ENCODE measurements at regions not wholly inside any gene's neighbourhood (a gene's known extent, or its start where the extent isn't known, plus 50 kb on each side); places are given as distances from the start of the nearest gene placed in this dataset.

DNA sequence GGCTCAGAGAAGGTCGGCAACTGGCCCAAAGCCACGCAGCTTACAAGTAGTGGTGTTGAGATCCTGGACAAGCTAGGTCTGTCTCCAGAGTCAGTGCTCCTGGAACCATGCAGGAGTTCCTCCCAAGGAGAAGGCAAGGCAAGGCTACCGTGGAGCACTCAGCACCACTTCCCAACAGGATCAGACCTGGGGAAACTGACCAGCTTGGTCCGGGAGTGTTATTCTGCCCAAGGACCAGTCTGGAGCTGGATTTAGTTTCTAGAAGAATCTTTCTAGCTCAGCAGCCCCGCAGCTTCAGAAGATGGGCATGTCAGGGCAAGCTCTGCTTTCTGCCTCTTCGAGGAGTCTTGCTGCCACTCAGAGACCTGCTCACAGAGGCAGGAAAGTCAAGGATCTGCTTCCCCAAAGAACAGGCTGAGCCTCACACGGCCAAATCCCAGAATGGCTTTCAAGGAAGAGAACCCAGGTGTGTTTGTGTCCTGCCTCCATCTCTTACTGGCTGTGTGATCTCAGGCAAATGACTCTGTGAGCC, 302.8 kb downstream of the MATN1 start:
- 20 to 73% methylated on average over 1 to 2 of the region's 7 CpGs for WGBS, 2 donors (ENCODE audit: low coverage in 1 of 2)
- no peak overlapping the region for H3K4me3 ChIP-seq
- no peak for ATAC-seq
- H3K4me1 ChIP-seq: no peaks in the 10 kb centered on the region
- H3K27me3 ChIP-seq: peaks cover 57% of the 10 kb centered on the region
- TF ChIP-seq POLR2A (IDR thresholded peaks at IDR 0.05) (no peak), POLR2AphosphoS5 (IDR thresholded peaks at IDR 0.05) (no peak), EP300 (IDR thresholded peaks at IDR 0.05) (no peak)
- TF ChIP-seq, protein P1, sequence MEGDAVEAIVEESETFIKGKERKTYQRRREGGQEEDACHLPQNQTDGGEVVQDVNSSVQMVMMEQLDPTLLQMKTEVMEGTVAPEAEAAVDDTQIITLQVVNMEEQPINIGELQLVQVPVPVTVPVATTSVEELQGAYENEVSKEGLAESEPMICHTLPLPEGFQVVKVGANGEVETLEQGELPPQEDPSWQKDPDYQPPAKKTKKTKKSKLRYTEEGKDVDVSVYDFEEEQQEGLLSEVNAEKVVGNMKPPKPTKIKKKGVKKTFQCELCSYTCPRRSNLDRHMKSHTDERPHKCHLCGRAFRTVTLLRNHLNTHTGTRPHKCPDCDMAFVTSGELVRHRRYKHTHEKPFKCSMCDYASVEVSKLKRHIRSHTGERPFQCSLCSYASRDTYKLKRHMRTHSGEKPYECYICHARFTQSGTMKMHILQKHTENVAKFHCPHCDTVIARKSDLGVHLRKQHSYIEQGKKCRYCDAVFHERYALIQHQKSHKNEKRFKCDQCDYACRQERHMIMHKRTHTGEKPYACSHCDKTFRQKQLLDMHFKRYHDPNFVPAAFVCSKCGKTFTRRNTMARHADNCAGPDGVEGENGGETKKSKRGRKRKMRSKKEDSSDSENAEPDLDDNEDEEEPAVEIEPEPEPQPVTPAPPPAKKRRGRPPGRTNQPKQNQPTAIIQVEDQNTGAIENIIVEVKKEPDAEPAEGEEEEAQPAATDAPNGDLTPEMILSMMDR (IDR thresholded peaks at IDR 0.05): no peak
- no peak overlapping the region for H3K27ac ChIP-seq
- H3K36me3 ChIP-seq: no peaks in the 10 kb centered on the region
- H3K9me3 ChIP-seq: no peaks in the 10 kb centered on the region

DNA sequence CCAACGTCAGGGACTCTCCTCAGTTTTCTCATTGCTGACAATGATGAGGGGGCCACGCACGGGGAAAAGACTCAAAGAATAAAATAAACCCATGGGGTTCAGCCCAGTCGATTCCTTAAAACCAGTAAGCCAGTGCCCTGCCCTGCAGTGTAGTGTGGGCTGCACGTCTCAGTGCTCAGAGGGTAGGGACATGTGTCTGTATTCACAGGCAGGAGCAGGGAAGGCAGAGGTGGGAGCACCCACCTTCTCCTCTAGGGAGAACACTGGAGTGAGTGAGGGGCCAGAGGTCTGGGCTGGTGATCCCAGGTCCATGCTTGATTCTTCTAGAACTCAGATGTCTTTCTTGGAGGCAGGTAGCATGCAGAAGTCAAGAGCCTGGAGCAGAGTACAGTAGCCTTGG, 303.6 kb downstream of the MATN1 start:
- Histone ChIP-seq H3K27me3 (peaks cover 57% of the 10 kb centered on the region), H3K36me3 (no peaks in the 10 kb centered on the region), H3K4me1 (no peaks in the 10 kb centered on the region), H3K4me3 (no peak overlapping the region), H3K9me3 (no peaks in the 10 kb centered on the region), H3K27ac (no peak overlapping the region)
- TF ChIP-seq POLR2AphosphoS5 (IDR thresholded peaks at IDR 0.05) (no peak), POLR2A (IDR thresholded peaks at IDR 0.05) (no peak), EP300 (IDR thresholded peaks at IDR 0.05) (no peak)
- TF ChIP-seq, protein P1 (IDR thresholded peaks at IDR 0.05): no peak
- no peak for ATAC-seq
- 74 to 77% methylated on average over 4 to 5 of the region's 5 CpGs for WGBS, 2 donors (ENCODE audit: low coverage in 1 of 2)

DNA sequence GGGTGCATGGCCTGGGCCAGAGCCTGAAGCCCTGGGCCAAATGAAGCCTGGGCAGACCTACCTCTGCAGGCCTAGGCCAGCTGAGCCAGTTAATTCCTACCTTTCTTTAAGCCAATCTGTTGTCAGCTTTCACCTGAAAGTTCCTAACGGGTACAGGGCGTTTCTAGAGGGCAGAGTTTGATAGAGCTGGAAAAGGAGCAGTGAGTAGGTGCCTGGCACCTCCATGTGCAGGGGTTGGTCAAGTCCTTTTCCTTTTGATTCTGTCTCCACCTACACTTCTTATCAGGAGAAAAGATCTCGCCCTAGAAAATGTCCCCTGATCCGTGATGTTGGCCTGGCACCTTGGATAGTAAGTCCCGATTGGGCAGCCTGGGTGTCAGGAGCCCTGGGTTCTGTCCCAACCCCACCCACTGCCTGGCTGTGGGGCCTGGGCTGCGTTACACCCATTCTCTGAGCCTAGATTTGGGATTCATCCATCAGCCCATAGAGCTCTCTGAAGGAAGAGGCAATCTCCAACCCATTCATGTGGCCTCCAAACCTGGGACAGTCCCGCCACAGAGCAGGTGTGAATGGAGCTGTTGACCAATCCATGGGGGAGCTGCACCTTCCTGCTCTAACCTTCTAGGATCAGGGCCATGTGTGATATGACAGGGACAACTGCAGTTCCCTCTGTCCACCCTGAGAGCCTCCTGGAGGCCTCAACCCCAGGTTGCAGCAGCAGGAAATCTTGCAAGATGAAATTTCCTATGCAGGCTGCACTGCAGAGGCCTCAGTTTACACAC, 304.3 kb downstream of the MATN1 start:
- TF ChIP-seq, protein P1 (IDR thresholded peaks at IDR 0.05): no peak
- TF ChIP-seq POLR2A (IDR thresholded peaks at IDR 0.05) (no peak), EP300 (IDR thresholded peaks at IDR 0.05) (no peak), POLR2AphosphoS5 (IDR thresholded peaks at IDR 0.05) (no peak)
- ATAC-seq: no peak
- H3K27me3 ChIP-seq: peaks cover 51% of the 10 kb centered on the region
- no peak overlapping the region for H3K27ac ChIP-seq
- H3K4me3 ChIP-seq: no peak overlapping the region
- 92% methylated on average over 3 of the region's 7 CpGs; no CpG with 5 or more reads in 1 of the 2 donors for WGBS, 2 donors (ENCODE audit: low coverage in 1 of 2)
- H3K9me3 ChIP-seq: no peaks in the 10 kb centered on the region
- no peaks in the 10 kb centered on the region for H3K36me3 ChIP-seq
- H3K4me1 ChIP-seq: no peaks in the 10 kb centered on the region

DNA sequence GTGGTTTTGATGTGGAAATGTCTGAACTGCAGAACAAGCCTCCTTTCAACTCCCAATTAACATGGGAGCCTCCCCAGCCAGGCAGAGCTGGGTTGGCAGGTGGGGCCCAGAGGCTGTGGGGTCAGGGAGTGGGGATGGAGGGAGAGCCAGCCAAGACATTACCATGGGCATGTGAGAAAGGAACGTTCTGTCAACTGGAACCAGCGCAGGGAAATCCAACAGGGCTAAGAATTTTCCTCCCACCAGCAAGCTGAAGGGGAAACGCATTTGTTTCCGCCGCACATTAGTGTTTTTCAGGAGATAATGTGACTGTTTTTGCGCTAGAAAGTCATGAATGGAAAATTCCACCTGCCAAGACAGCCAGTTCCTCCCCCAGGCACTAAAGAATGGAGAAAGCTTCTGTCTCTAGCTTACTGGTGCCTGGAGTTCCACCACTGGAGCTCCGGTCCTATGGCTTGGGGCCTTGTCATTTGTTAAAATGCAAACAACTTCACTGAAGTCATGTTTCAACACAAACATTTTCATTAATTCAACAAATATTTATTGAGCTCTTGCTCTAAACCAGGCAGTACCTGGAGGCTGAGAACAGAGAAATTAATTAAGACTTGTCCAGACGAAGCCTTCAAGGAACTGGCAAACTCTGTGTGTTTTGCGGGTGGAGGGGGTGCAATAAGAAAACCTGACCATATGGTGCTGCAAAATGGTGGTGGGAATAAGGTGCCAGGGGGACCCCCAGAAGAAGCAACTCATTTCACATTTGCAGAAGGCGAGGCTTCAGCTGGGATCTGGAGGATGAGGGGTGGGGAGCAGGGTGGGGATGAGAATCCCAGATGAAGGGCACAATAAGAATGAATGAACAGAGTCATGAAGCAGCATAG, 305.1 kb downstream of the MATN1 start:
- Histone ChIP-seq H3K27me3 (peaks cover 51% of the 10 kb centered on the region), H3K4me1 (no peaks in the 10 kb centered on the region), H3K4me3 (no peak overlapping the region), H3K9me3 (no peaks in the 10 kb centered on the region), H3K36me3 (no peaks in the 10 kb centered on the region), H3K27ac (no peak overlapping the region)
- TF ChIP-seq, protein P1 (IDR thresholded peaks at IDR 0.05): no peak
- TF ChIP-seq POLR2A (IDR thresholded peaks at IDR 0.05) (no peak), POLR2AphosphoS5 (IDR thresholded peaks at IDR 0.05) (no peak), EP300 (IDR thresholded peaks at IDR 0.05) (no peak)
- no peak for ATAC-seq
- WGBS, 2 donors (ENCODE audit: low coverage in 1 of 2): 73 to 83% methylated on average over 9 to 10 of the region's 10 CpGs
